ENCODE measurements at regions not wholly inside any gene's neighbourhood (a gene's known extent, or its start where the extent isn't known, plus 50 kb on each side); places are given as distances from the start of the nearest gene placed in this dataset.
"Not testable (repeated sequence)": the region's sequence is repeated elsewhere in the genome, so short reads cannot be mapped to it uniquely, and the experiment has no call there.

DNA sequence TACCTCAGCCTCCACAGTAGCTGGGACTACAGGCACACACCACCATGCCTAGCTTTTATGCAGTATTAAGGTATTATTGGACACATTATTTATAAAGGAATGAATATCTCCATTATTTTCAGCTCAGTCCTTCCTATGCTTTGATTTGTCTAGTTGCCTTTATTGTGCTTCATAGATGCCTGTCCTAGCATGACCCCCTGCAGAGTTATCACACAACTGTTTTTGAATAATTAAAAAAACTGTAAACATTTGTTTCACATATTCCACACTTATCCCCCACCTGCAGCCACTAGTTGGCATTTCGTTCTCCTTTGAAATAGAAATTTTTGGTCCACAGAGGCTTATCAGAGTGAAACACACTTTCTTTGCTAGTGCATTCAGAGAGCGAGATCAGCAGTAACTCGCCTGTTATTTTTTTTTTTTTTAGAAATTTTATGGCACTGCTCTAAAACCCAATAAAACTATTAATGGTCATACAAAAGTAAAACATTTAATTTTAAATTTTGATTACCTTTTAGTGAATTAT is 151.8 kb upstream of the RASA1 start:
- no peak for DNase-seq

DNA sequence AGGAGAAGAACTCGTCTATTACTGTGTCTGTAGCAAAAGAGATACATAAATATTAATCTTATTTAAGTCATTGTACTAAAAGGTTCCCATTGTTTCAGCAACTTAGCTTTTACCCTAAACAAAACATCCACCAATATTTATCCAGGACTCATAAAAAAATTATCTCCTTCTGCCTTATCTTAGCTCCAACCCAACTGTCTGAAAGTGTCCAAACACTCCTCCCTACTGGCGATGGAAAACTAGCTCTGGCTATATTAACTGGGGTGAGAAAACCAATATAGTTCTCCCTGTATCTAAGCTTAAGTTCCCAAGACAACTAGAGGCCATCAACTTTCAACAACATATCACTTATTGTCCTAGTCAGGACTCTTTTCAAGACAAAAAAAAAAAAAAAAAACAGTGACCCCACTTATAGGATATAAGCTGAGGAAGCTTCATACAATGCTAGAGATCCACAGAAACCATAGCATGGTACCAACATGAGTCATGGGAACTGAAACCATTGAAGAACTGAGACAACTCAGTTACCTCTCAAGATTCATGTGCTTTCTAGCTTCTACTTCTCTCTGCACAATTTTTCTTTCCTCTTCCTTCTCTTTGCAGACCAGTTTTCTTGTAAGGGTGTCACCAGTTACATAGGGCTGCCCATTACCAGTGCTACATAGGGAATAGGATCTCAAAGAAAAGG is 150.7 kb upstream of the RASA1 start:
- DNase-seq = no peak

GRCh38 chr5:87119588-87119987 is 148.1 kb upstream of the RASA1 start:
- no peak for DNase-seq

DNA sequence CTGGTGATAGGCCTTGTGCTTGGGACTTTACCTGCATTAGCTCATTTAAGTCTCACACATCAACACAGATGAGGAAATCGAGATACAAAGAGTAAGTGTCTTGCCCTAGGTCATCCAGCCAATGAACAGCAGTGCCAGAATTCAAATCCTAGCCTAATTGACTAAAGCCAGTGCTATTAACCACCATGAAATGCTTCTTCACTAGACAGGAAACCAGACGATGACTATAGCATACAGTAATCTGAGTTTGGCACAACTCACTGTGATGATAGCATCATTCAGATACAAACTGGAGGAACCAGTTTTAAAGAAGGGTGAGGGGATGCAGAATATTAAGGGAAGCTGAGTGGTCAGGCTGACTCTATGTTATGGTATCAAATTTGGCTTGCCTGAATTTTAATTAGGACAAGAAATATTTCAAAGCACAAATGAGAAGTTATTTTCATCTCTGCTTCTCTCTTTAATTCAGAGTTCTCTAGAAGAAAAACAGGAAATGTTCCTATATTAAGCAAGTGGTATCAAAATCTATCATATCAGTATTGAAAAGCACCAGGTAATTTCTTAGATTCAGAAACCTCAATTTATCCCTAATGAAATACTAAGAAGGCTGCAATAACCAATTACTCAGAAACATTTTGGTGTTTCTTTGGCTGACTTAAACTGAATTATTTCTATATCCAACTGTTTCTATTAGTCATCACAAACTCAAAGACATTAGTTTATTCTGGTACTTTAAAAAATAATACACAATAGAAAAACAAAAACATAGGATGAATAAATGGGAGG is 147.0 kb upstream of the RASA1 start:
- DNase-seq = no peak

- DNase-seq = no peak
Observed at GRCh38 chr5:87121304-87122150, 146.2 kb upstream of the RASA1 start.

DNA sequence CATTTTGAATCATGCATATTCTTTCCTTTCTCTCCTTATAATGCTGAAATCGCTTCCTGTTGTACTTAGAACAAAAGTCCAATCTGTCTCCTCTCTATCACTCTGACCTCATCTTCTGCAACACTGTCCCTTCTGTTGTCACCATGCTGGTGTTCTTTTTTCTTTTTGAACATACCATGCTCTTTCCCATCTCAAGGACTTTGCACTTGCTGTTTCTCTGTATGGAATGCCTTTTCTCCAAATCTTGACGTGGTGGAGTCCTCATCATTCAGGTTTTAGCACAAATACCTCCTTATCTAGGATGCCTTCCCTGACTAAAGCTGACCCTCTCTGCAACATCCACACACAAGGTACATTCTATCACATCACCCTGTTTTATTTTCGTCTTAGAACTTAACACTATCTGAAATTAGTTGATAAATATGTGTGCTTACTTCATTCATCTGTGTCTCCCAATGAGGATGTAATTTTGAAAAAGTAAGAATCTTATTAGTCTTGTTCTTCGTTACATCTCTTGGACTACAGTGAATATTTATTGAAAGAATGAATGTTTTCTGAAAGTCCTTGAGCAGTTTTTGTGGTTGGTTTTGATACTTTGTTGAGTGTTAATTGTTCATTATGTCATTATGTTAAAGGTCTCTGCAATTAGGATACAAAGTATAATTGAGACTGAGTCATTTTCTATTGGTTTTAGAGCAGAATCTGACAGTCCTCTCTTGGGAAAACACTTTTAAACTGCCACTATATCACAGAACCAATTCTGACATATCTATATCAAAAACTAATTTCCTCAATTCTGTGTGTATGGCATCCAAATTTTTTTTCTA is 145.3 kb upstream of the RASA1 start:
- DNase-seq = no peak

DNA sequence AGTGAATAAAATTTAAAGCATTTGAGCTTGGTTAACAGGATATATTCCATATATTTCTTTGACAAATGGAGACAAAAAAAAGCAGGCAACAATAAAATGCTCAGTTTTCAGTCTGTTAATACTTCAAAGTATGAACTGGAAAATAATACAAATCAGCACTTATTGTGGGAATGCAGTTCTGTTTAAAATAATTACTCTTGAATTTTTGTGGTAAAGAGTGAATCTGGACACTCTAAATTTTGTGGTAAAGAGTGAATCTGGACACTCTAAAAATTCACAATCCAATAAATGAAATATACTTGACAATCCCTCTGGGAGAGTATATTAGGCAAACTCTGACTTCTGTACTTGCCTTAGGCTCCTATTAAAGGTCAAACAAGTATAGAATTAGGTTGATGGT is 141.9 kb upstream of the RASA1 start:
- no peak for DNase-seq

GRCh38 chr5:87126869-87127268 is 140.8 kb upstream of the RASA1 start:
- DNase-seq = no peak

DNA sequence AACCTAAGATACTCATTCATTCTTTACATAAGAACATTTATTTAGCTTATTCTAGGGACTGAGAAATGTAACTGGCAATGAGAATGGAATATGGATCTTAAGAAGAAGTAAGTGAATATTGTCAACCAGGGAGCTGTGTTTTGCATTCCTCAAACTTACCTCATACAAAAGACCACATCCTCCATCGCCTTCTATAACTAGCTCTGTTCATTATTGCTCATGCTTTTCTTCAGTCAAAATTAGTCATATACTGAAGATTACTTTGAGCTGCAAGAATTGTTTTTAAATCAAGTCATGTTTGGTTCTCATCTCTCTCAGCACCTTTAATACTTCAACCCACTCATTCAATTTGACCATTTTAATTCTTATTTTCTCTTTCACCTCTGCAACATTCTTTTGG is 140.3 kb upstream of the RASA1 start:
- no peak for DNase-seq

DNA sequence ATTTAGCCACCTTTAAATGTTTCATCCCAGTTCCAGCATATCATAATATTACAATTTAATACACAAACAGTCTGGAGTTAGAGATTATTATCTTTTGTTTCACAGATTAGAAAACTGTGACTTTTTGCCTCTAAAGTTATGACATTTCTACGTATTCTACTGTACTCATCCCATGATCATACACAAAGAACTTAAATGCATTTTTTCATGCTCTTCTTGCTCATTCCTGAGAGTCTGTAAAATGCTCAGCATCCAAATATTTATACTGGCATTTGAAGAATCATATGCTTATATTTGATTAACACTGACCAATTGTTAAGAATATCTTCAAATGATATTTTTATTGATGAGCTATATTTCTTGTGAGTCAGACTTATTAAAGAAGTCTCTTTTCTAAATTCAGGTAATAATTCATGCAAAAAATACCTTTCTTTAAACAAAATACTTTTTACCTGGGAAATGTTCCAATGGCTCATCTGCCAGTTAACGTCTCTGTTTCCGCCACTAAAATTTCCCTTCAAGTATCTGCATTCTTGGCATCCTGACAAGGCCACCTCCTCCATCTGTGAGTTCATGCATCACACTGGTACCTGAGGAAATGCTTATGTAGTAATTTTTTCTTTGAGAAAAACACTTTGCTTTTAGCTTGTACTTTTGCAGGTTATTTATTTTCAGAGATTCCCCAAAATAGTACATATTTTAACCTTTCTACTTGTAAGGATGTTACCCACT is 139.6 kb upstream of the RASA1 start:
- no peak for DNase-seq

- no peak for DNase-seq
Observed at GRCh38 chr5:87129046-87129445, 138.6 kb upstream of the RASA1 start.

GRCh38 chr5:87132696-87133095 is 135.0 kb upstream of the RASA1 start:
- DNase-seq = no peak

GRCh38 chr5:87134513-87134912 is 133.2 kb upstream of the RASA1 start:
- DNase-seq = not testable (repeated sequence)

DNA sequence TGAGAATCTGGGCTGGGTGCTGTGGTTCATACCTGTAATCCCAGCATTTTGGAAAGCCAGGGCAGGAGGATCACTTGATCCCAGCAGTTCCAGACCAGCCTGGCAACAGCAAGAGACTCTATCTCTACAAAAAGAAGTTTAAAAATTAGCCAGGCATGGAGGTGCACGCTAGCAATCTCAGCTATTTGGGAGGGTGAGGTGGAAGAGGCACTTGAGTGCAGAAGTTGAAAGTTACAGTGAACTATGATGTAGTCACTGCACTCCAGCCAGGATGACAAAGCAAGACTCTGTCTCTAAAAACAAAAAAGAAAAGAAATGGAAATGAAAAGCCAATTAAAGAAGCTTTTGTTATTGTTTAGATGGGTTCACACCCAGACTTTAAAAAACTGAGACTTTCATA is 131.6 kb upstream of the RASA1 start:
- no peak for DNase-seq

DNA sequence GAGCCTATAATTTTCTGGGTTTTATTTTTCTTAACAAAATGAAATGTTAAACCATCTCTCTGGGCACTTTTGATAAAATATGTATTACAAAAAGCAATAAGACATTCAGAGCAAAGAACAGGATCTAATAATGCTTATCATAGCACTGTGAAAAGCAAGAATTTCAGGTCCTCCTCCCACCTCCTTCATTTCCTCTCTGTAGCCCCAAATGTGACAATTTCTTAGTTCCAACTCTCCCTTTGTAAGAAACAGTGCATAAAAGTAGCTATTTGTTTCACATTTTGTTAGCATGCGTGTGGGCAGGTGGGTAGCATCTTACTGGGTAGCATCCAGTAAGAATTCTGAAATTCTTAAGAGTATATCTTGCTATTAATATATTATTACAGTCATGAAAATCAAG is 130.9 kb upstream of the RASA1 start:
- no peak for DNase-seq

- no peak for DNase-seq
Observed at GRCh38 chr5:87137283-87137682, 130.4 kb upstream of the RASA1 start.

- no peak for DNase-seq
Observed at GRCh38 chr5:87138091-87138805, 129.4 kb upstream of the RASA1 start.

GRCh38 chr5:87139795-87140194 is 127.9 kb upstream of the RASA1 start:
- DNase-seq = no peak

GRCh38 chr5:87141544-87141943 is 126.1 kb upstream of the RASA1 start:
- DNase-seq = no peak

GRCh38 chr5:87145853-87146252 is 121.8 kb upstream of the RASA1 start:
- not testable (repeated sequence) for DNase-seq

DNA sequence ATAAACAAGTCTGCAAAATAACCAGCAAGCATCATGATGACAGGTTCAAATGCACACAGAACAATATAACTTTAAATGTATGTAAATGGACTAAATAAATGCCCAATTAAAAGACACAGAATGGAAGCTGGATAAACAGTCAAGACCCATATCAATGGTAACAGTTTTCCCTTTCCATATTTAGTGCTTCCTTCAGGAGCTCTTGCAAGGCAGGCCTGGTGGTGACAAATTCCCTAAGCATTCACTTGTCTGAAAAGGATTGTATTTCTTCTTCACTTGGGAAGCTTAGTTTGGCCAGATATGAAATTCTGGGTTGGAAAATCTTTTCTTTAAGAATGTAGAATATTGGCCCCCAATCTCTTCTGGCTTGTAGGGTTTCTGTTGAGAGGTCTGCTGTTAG is 120.2 kb upstream of the RASA1 start:
- no peak for DNase-seq

Data from NCI-H748 treated with DMSO at 0.1 percent for 48 hours (cell line).